HG03520 (cell line): ENCODE measurements at regions not wholly inside any gene's neighbourhood (a gene's known extent, or its start where the extent isn't known, plus 50 kb on each side); places are given as distances from the start of the nearest gene placed in this dataset.
"Not testable (repeated sequence)": the region's sequence is repeated elsewhere in the genome, so short reads cannot be mapped to it uniquely, and the experiment has no call there.

Experiments
- ATAC-seq: cut with Tn5 transposase; IDR thresholded peaks from one replicate; pipeline ENCODE4 v1.9.1; 2021; ENCODE audit warnings: mild to moderate bottlenecking, moderate library complexity; ENCODE audit not compliant: unreplicated experiment

DNA sequence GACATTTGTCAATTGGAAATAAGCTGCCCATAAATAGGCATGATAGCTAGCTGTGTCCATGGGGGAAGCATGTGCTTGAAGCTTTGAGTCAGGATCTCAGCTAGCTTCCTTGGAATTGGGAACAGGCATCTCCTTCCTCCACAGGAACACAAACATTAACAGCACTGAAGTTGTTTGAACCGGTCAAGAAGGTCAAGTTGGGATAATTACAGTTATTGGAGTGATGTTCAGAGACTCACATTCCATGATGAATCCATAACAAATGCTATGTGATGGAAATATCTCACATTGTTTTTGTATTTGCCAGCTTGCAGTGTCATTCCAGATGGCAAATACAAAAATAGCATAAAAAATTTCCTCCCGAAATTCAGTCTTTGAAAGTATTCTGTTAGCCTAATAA is 347.6 kb upstream of the SMIM21 start:
- no peak for ATAC-seq

DNA sequence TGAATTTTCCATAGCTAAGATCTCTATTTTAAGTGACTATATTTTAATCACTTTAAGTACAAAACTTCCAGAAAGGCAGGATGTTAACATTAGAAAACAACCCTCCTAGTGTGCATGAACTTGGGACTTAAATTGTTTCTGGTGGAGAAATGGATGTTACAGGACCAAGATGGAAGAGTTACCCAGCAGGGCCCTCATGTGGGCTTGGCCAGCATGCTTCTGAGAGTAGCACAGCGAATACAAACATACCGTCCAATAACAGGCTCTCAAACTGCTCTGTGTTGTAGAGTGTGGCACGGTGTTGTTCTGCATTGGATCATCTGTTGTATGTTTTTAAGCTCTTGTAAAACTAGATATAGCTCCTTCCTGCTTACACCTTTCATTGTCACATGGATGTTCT is 346.1 kb upstream of the SMIM21 start:
- no peak for ATAC-seq

DNA sequence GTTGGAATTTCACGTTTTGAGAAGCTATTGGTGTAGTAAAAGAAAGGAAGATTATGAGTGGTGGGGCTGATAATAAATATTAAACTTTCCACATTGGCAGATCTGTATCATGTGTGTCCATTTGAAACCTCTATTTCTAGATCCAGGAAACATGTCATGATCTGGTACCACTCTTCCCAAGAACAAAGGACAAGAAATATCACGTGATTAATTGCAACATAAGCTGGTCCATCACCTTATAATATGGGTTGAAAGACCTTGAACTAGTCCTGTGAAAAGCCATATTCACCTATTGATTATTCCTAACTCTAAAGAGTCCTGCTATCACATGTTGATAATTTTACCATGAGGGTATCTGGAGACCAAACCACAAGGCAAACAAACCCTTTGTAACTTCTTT is 335.3 kb upstream of the SMIM21 start:
- ATAC-seq, result no peak

DNA sequence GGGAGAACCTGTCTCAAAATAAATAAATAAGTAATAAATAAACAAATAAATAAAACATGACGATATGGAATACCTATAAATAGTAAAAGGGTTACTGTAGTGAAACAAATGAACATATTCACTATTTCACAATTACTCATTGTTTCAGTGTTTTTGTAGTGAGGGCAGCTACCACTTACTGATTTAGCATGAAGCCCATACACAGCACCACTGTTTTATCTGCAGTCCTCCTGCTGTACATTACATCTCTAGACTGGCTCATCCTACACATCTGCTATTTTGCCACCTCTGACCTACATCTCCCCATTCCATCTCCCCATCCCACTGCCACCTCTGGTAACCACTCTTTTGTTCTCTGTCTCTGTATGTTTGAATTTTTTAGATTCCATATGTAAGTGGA is 332.7 kb upstream of the SMIM21 start:
- no peak for ATAC-seq

DNA sequence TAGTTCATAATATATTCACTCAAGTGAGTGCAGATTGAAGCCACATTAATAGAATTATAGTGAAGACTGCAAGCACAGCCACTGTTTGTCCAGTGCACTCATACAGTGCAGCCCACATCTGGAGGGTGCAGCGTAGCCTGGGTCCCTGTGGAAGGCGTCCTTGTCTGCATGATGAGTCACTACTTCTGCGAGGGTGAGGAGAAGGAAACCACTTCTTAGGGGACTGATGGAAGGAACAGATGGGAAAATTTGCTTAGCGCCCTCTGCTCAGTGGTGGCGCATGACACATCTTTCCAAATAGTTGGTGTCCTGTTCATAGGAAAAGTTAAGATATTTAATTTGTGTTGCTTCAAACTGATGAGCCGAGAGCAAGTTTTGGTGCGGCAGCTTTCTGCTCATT is 330.4 kb upstream of the SMIM21 start:
- no peak for ATAC-seq

DNA sequence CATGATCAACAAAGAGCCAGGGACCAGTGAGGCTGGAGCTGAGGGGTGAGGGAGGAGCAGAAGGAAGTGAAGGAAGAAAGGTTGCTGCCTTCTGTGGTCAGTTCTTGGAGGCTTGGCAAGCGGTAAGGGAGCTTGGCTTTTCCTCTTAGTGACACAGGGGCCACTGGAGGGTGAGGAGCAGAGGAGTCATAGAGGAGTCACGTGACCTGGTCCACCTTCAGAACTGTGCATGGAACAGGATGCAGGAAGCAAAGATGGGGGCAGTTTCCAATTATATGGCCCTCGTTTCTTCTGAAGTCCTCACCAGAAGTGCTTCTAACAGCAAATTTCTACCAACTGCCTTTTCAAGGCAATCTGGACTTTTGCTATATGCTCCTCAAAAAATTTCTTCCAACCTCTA is 326.9 kb upstream of the SMIM21 start:
- no peak for ATAC-seq

DNA sequence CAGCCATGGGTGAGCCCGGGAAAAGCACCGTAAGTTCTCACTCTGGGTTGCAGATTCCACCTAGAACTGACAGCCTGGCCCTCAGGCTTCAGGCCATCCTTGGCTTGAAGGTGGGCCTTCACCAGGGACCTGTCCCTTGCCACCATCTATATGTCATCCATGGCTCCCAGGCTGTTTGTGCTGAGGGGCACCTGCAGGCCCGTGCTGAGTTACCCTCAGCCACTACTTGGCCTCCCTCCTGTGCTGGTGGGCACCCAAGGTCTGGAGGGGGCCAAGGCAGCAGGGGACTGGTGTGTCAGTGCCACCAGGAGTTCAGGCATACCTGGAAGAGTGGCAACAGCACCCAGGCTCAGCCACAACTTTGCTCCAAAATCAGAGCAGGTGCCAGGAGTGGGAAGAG is 326.2 kb upstream of the SMIM21 start:
- no peak for ATAC-seq

DNA sequence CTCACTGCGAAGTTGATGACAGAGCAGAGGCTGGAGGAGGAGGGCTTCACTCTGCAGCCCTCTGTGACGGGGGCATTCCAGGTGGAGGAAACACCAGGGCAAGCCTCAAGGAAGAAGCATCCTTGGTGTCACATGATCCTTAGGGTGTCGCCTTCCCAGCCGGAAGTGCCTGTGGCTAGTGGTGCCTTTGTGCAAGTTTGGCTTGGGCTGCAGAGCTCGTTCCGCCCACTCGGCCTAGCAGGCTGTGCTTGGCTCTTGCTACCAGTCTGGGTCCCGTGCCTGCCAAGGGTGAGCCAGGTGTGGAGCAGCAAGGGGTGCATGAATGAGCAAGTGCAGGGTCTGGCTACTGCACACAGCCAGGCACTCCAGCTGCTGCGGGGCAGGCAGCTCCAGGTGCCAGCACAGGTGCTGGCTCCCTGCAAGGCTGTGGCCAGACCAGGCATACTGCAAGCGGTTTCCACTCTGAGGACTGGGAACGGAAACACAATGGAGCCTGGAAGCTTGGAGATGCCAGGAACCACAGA is 325.3 kb upstream of the SMIM21 start:
- no peak for ATAC-seq

DNA sequence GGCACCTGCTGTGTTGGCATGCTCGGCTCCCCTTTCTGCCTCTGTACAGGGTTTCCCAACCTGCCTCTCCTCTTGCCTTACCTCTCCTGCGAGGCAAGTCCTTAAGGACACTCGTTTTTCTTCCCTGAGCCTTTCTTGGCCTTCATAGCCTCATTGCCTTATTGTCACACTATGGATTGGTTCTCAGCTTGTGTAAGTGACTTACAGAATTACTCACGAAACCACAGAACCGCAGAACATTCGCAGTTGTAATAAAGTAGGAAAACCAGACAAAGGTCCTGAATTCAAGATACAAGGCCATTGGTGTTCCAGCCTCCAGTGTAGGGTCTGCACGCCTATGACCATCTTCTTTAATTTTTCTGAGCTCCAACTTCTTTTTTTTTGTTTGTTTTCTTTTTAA is 317.6 kb upstream of the SMIM21 start:
- ATAC-seq, result no peak

DNA sequence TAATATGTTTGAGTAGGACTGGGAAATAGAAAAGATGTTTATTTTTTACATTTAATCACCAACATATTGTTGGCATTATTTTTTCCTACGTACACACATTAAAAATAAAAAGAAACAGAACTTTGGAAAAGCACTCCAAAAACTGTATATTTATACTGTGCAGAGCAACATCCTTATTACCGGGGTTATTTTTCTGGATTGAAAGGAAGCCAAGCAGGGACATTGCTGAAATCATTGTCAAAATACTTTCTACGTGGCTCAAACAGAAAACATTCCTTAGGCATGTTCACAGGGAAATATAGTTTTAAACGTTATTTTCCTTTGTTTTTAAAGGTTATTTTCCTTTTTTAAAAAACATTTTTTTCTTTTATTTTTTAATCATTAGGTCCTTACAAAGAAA is 315.0 kb upstream of the SMIM21 start:
- no peak for ATAC-seq

DNA sequence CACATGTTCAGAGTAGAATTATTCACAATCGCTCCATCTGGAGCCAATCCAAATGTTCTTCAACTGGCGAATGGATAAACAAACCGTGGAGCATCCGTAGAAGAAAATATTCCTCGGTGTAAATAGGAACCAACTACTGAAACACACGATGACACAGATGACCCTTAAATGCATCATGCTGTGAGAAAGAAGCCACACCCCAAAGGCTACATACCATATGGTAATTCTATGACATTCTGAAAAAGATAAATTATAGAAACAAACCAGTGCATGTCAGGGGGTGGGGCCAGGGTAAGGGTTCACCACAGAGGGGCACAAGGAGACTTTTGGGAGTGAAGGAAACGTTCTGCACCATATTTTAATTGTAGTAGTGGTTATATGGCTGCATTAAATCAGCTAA is 312.2 kb upstream of the SMIM21 start:
- no peak for ATAC-seq

DNA sequence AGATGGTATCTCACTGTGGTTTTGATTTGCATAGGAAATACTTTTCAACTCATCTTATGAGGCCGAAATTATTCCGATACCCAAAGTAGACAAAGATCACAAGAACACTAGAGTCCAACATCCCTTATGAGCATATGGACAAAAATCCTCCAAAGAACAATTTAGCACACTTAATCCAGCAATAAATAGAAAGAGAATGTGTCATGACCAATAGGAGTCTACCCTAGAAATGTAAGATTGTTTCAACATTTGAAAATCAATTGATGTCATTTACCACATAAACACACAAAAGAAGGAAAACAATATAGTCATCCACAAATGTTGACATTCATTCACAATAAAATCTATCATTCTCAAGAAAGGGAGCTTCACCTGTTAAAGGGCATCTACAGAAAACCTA is 307.8 kb upstream of the SMIM21 start:
- ATAC-seq, result no peak

DNA sequence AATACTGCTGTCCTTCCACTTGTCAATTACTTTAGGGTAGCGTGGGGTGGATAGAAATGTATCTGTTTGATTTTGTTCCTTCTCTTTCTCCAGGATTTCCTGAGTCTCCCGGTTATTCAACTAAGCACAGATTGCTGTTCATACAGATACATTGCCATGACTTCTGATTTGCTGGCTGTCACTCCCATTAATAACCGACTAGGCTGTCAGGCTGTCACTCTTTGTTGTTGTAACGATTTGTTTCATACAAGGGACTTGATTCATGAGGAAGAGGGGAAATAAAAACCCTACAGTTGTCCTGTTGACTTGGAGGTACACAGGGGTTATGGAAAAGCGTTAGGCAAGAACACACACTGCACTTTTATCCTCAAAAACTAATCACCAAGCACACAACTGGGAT is 302.7 kb upstream of the SMIM21 start:
- ATAC-seq, result no peak

DNA sequence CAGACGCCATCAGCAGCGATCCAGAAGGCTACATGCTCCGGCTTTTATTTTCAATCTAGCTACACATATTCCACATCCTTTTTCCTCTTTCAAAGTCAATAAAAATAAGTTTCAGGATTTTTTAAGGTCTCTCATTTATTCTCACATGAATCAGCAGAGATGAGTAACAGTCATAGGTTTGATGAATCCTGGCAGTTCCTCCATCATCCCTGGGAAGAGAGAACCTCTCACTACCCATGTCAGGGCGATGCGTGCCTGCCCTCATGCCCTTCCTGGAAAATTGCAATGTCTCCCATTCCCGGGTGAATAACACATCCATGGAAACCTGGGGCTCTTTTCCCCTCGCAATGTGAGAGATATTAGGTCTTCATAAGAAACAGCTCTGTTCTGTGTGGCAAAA is 301.1 kb upstream of the SMIM21 start:
- ATAC-seq, result no peak

DNA sequence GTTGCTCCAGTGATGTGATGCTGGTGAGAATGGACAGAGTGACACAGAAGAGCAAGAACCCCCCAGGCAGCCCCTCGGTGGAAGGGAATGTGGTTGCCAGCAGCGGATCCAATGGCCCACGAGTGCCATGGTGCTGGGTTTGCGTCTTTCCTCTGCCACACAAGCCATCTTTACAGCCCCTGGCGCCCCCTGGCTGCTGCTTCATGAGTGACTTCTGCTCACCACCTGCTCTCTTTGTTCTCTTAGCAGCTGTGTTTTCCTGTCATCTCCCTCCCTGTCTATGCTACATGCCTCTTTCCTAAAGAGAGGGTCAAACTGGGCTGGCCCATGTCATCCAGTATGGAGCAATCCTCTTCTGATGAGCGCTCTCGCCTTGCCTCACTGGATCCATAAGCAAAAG is 300.0 kb upstream of the SMIM21 start:
- no peak for ATAC-seq

DNA sequence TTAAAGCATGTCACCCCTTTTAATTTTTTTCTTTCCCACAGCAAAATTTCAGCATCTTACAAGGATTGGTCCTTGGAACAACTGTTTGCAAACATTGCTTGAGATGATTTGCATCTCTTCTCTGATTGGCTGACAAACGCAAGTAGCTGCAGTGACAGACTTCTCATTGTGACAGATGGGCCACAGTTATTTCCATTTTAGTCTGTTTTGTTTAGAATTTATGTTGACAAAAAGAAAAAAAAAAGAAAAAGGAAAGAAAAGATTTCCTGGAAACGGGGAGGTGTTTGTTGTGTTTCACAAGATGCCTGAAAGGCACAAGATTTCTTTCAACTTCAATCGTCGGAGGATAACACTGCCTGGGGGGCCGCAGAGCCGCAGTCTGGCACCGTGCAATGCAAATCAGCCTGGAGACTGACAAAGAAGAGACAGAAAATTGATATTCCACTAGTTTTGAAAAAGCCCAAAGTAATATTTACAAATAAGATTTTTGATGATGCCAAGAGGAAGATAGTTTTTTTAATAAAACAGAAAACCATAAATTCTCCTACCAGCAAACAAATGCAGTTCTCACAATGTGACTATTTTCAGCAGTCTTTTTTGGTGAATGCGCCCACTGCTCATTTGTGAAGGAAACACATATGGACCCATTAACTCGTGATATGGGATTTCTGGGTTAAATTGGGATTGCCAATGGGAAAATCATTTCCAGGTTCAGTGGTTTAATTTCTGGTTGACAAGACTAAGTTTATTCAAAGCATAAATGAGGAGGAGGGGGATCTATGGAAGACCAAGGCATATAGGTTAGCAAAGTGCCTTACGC is 296.2 kb upstream of the SMIM21 start:
- no peak for ATAC-seq

DNA sequence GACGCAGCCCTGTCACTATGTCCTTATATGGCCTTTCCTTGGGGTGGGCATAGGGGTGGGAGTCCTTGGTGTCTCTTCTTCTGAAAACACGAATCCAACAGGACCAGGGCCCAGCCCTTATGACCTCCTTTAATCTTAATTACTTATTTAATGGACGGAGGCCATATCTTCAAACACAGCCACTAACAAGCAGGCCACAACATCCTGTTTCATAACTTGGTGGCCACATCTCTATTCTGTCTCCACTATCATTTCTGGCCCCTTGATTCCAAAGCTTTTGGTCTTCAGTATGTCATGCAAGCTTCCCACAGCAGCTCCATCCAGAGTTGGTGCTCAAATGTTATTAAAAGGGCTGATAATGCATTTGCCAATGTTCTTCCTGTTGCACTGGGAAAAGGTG is 287.3 kb upstream of the SMIM21 start:
- no peak for ATAC-seq

DNA sequence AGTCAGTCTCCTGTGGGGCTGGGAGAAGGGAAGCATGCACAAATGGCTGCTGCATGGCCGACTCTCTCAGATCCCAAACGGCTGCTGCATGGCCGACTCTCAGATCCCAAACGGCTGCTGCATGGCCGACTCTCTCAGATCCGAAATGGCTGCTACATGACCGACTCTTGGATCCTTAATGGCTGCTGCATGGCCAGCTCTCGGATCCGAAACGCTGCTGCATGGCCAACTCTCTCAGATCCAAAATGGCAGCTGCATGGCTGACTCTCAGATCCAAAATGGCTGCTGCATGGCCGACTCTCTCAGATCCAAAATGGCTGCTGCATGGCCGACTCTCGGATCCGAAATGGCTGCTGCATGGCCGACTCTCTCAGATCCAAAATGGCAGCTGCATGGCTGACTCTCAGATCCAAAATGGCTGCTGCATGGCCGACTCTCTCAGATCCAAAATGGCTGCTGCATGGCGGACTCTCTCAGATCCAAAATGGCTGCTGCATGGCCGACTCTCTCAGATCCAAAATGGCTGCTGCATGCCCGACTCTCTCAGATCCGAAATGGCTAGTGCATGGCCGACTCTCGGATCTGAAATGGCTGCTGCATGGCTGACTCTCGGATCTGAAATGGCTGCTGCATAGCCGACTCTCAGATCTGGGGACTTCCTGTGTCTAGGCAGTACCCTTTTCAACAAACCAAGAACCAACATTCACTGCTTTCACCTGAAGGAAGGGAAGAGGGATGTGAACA is 284.8 kb upstream of the SMIM21 start:
- ATAC-seq, result not testable (repeated sequence)

DNA sequence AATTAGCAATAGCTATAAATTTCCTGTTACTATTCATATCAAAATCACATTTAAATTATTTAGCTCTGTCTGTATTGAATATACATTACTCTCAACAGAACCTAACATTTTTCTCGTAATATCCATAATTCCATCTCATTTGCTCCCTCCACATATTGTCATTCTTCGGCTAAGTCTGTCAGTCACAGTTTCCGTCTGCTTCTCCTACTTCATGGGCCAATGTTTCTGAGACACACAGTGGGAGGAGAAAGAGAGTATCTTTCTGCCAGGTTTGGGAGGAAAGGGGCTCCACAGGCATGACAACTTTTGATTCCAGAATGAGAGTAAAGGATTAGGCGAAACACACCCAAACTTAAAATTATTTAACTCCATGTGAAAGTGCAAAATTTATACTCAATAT is 273.1 kb upstream of the SMIM21 start:
- ATAC-seq, result no peak

DNA sequence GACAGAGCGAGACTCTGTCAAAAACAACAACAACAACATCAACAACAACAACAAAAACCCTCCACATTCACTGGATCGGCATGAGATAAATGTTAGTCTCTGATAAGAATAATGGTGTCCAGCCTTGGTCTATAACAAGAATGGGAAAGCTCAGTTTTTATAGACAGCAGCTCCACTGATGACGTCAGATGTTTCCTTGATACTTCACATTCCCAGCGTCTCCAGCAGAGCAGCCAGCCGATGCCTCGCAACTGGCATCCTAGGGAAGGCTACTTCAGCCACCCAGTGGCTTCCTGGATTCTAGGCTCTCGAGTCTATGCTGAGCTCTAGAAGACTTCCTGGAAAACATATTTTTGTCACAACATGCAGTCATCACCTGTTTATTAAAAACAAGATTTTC is 271.4 kb upstream of the SMIM21 start:
- no peak for ATAC-seq

DNA sequence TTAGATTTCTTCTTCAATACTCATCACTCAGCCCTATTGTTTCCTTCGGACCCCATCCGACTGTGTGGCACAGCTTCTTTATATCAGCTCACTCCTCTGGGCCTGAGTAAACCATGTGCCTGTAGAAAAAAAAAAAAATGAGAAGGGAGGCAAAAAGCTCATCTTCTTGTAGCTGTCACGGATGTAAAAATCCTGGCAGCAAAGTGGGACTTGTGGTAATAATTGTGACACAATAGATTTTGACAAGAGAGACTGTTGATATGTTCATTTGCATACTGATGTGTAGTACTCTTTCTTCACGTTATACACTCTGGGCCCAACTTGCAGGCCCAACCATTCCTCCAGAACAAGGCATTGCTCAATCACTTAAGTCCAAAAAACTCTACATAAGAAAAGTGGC is 270.0 kb upstream of the SMIM21 start:
- ATAC-seq, result no peak

DNA sequence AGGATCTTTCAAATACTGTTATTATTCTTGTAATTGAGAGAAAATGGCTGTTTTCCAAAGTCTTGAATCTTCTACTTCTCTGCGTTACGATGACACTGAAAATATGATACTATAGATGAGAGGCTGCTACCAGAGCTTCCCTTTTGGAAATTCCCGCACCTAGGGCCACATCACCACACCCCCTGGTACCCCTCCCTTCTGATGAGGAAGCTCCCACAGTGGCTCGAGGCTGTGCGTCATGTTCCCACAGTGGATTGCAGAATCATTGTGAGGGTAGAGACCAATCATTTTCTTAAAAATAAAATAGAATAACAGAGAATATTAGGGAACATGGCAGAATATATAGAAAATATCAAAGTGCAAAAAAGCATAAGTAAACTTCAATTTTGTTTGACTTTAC is 268.9 kb upstream of the SMIM21 start:
- no peak for ATAC-seq
